SK-N-MC (cell line): ENCODE measurements at regions not wholly inside any gene's neighbourhood (a gene's known extent, or its start where the extent isn't known, plus 50 kb on each side); places are given as distances from the start of the nearest gene placed in this dataset.

ENCODE experiments used
- DNase-seq: peaks from one replicate; pipeline ENCODE4 v3.0.0-alpha.2; 2011; ENCODE audit warnings: low read depth, low spot score
- H3K27ac ChIP-seq: fragments of 200-600 bp; sonication (generic); 2 replicates; pipeline ENCODE4 v1.5.1; 2016; ENCODE audit warnings: mixed run types
- H3K36me3 ChIP-seq: fragments of 200-600 bp; sonication (generic); 2 replicates; pipeline ENCODE4 v1.6.1; 2017; ENCODE audit warnings: antibody characterized with exemption, low read length, mixed read lengths; ENCODE audit not compliant: insufficient read depth
- H3K4me3 ChIP-seq: fragments of 200-600 bp; sonication (generic); 2 replicates; pipeline ENCODE4 v1.5.1; 2016
- H3K9ac ChIP-seq: fragments of 200-600 bp; sonication (generic); 2 replicates; pipeline ENCODE4 v1.8.0; 2017; ENCODE audit warnings: mixed run types, mixed read lengths; ENCODE audit not compliant: insufficient read length
- H3K9me3 ChIP-seq: fragments of 200-600 bp; sonication (generic); 2 replicates; pipeline ENCODE4 v1.6.1; 2017; ENCODE audit warnings: low read depth, mild to moderate bottlenecking, antibody characterized with exemption, low read length, moderate library complexity, mixed read lengths
- EZH2 ChIP-seq: fragments of 200-600 bp; sonication (generic); IDR thresholded peaks from one replicate; pipeline ENCODE4 v1.6.1; 2017; ENCODE audit warnings: antibody characterized with exemption
- FOXP2 ChIP-seq: optimal IDR thresholded peaks from 2 replicates; pipeline ENCODE3; 2011; ENCODE audit warnings: mild to moderate bottlenecking, moderate library complexity; ENCODE audit not compliant: insufficient read depth; ENCODE audit errors: extremely low read length, control extremely low read depth
- POLR2AphosphoS5 ChIP-seq: IDR thresholded peaks from 2 replicates; pipeline ENCODE4 v1.6.1; 2012; ENCODE audit warnings: mild to moderate bottlenecking, low read depth, low read length, borderline replicate concordance

GRCh38 chr7:145088111-145088745 lies 252.4 kb upstream of the TPK1 start:
- no peak overlapping the region for H3K9ac ChIP-seq
- no peak overlapping the region for H3K27ac ChIP-seq
- TF ChIP-seq EZH2: no peak
- H3K4me3 ChIP-seq: no peak overlapping the region
- no peaks in the 10 kb centered on the region for H3K9me3 ChIP-seq
- DNase-seq: no peak
- H3K36me3 ChIP-seq: no peaks in the 10 kb centered on the region

GRCh38 chr7:145082366-145083161 lies 246.7 kb upstream of the TPK1 start:
- Histone ChIP-seq H3K9ac (no peak overlapping the region), H3K4me3 (peak overlapping the region; percentile 65), H3K27ac (no peak overlapping the region), H3K9me3 (no peaks in the 10 kb centered on the region), H3K36me3 (no peaks in the 10 kb centered on the region)
- DNase-seq: peak; percentile 55
- TF ChIP-seq FOXP2: no peak
- no peak for TF ChIP-seq EZH2
- no peak for TF ChIP-seq POLR2AphosphoS5

GRCh38 chr7:145065473-145065872 lies 229.6 kb upstream of the TPK1 start:
- H3K9ac ChIP-seq: no peak overlapping the region
- H3K27ac ChIP-seq: no peak overlapping the region
- TF ChIP-seq POLR2AphosphoS5 (no peak), FOXP2 (no peak), EZH2 (no peak)
- no peaks in the 10 kb centered on the region for H3K9me3 ChIP-seq
- H3K4me3 ChIP-seq: no peak overlapping the region
- DNase-seq: no peak
- no peaks in the 10 kb centered on the region for H3K36me3 ChIP-seq

- H3K36me3 ChIP-seq: no peaks in the 10 kb centered on the region
- no peak overlapping the region for H3K27ac ChIP-seq
- H3K9ac ChIP-seq: no peak overlapping the region
- no peak for DNase-seq
- no peak for TF ChIP-seq EZH2
- no peak for TF ChIP-seq FOXP2
- no peak for TF ChIP-seq POLR2AphosphoS5
- no peak overlapping the region for H3K4me3 ChIP-seq
- H3K9me3 ChIP-seq: no peaks in the 10 kb centered on the region
These were observed 228.3 kb upstream of the TPK1 start for GRCh38 chr7:145064114-145064513.

GRCh38 chr7:145053781-145054180 lies 217.9 kb upstream of the TPK1 start:
- no peak for DNase-seq
- H3K9ac ChIP-seq: no peak overlapping the region
- no peak overlapping the region for H3K27ac ChIP-seq
- TF ChIP-seq POLR2AphosphoS5 (no peak), FOXP2 (no peak), EZH2 (no peak)
- no peaks in the 10 kb centered on the region for H3K9me3 ChIP-seq
- H3K4me3 ChIP-seq: no peak overlapping the region
- no peaks in the 10 kb centered on the region for H3K36me3 ChIP-seq

- no peak overlapping the region for H3K27ac ChIP-seq
- no peak for DNase-seq
- H3K9me3 ChIP-seq: no peaks in the 10 kb centered on the region
- H3K4me3 ChIP-seq: no peak overlapping the region
- H3K36me3 ChIP-seq: no peaks in the 10 kb centered on the region
- TF ChIP-seq FOXP2: no peak
- TF ChIP-seq EZH2: no peak
- no peak for TF ChIP-seq POLR2AphosphoS5
- no peak overlapping the region for H3K9ac ChIP-seq
These were observed 214.6 kb upstream of the TPK1 start for GRCh38 chr7:145050415-145050814.

GRCh38 chr7:145036604-145037405 lies 201.0 kb upstream of the TPK1 start:
- TF ChIP-seq EZH2 (no peak), POLR2AphosphoS5 (no peak), FOXP2 (no peak)

GRCh38 chr7:145031162-145031561 lies 195.3 kb upstream of the TPK1 start:
- Histone ChIP-seq H3K4me3 (no peak overlapping the region), H3K9me3 (no peaks in the 10 kb centered on the region), H3K27ac (no peak overlapping the region), H3K36me3 (no peaks in the 10 kb centered on the region), H3K9ac (no peak overlapping the region)
- no peak for DNase-seq
- TF ChIP-seq EZH2 (no peak), POLR2AphosphoS5 (no peak), FOXP2 (no peak)

More at GRCh38 chr7:145036604-145037405, 201.0 kb upstream of the TPK1 start:
- Histone ChIP-seq H3K4me3 (peak overlapping the region; percentile 29; the same call in 1 of the 2 replicates), H3K9ac (no peak overlapping the region), H3K36me3 (no peaks in the 10 kb centered on the region), H3K27ac (no peak overlapping the region), H3K9me3 (no peaks in the 10 kb centered on the region)
- peak; percentile 47 for DNase-seq

GRCh38 chr7:145030754-145031153 lies 194.9 kb upstream of the TPK1 start:
- Histone ChIP-seq H3K36me3 (no peaks in the 10 kb centered on the region), H3K9me3 (no peaks in the 10 kb centered on the region), H3K4me3 (no peak overlapping the region), H3K9ac (no peak overlapping the region), H3K27ac (no peak overlapping the region)
- TF ChIP-seq FOXP2: no peak
- no peak for TF ChIP-seq POLR2AphosphoS5
- TF ChIP-seq EZH2: no peak
- no peak for DNase-seq
